HG03565 (cell line): ENCODE measurements at regions not wholly inside any gene's neighbourhood (a gene's known extent, or its start where the extent isn't known, plus 50 kb on each side); places are given as distances from the start of the nearest gene placed in this dataset.

Source experiments
- ATAC-seq: cut with Tn5 transposase; IDR thresholded peaks from one replicate; pipeline ENCODE4 v1.9.1; 2021; ENCODE audit warnings: mild to moderate bottlenecking, moderate library complexity; ENCODE audit not compliant: unreplicated experiment

DNA sequence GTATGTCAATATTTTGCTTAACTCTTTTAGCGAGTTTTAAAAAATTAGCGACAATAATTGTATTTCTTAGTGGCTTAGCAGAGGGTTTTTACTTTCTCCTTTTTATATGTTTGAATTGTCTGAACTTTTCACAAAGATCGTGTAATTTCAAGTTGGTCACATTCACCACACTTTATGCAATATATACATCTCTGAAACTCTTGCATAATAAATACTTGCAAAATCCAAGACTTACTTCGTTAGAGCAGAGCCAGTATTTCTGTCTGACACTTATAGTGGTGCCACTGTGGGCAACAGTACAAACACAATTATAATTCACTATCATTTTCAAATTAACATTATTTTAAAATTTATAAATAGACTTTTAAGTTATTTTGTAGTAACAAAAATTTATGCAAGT, 62.0 kb downstream of the SUCNR1 start:
- no peak for ATAC-seq

DNA sequence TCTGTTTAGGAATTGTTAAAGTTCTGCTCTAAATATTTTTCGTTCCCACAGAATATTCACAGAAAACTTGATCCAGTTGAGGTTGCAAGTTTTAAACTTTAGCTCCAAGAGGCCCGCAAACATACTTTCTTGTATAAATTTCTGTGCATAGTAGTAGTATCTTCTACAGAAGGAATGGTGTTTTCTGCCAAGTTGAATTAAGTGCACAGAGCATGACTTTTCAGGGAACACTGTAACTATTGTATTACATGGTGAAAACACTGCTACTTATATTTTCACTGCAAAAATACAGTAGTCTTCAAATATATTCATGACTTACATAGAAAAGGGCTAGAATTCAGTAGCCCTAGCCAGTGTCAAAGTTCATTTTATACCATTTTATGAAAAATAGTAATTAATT, 67.0 kb downstream of the SUCNR1 start:
- no peak for ATAC-seq

DNA sequence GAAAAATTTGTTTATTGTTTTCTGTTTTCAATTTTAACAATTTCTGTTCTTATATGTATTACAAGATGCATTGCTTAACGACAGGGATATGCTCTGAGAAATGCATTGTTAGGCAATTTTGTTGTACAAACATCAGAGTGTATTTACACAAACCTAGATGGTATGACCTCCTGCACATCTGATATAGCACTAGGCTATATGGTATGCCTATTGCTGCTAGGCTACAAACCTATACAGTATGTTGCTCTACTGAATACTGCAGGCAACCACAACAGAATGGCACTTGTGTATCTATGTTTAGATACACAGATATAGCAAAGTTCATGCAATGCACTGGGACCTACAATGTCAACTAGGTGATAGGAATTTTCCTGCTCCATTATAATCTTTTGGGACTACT, 70.1 kb downstream of the SUCNR1 start:
- ATAC-seq: no peak

DNA sequence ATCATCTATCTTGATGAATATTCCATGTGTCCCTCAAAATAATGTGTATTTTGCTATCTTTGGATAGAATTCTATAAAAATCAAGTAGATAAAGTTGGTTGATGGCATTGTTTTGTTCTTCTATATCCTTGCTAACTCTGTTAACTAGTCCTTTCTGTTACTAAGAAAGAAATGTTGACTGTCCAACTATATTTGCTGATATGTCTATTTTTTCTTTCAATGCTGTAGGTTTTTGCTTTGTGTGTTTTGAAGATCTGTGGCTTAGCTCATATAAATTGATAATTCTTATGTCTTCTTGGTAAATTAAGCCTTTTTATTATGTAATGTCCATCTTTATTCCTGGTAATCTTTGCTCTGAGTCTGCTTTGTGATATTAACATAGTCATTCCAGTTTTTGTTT, 70.9 kb downstream of the SUCNR1 start:
- ATAC-seq: no peak

DNA sequence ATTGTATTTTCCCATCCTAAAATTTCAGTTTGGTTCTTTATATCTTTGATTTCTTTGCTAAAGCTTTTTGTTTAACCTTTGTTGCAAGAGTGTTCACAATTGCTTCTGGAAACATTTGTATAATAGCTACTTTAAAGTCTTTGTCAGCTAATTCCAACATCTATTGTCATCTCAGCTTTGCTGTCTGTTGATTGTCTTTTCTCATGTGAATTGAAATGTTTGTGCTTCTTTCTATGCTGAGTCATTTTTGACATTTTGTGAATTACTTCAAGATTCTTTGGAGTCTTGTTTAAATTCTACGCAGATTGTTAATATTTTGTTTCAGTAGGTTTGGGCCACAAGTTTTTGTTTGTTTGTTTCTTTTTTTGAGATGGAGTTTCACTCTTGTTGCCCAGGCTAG, 73.2 kb downstream of the SUCNR1 start:
- ATAC-seq: no peak

DNA sequence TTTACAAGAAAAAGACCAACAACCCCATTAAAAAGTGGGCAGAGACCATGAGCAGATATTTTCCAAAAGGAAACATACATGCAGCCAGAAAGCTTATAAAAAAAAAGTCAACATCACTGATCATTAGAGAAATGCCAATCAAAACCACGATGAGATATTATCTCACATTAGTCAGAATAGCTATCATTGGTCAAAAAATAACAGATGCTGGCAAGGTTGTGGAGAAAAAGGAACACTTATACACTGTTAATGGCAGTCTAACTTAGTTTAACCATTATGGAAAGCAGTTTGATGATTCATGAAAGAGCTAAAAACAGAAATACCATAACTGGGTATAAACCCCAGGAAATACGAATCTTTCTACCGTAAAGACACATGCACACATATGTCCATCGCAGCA, 76.3 kb downstream of the SUCNR1 start:
- ATAC-seq: no peak

DNA sequence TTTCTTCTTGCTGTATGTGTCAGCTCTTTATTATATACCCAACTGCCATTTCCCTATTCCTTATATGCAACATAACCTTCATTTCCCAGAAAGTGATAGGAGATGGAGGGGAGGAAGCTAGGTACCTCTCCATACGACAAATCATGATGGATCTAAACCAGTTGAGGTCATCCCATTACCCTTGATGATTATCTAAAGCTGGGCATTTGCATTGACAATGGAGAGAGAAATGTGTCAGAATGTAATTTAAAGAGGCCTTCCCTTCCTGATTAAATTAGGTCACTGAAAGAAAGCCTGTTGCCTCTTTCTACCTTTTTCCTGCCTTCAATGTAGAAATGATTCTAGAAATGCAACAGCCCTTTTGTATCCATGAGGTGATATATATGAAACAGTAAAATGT, 81.9 kb downstream of the SUCNR1 start:
- no peak for ATAC-seq

DNA sequence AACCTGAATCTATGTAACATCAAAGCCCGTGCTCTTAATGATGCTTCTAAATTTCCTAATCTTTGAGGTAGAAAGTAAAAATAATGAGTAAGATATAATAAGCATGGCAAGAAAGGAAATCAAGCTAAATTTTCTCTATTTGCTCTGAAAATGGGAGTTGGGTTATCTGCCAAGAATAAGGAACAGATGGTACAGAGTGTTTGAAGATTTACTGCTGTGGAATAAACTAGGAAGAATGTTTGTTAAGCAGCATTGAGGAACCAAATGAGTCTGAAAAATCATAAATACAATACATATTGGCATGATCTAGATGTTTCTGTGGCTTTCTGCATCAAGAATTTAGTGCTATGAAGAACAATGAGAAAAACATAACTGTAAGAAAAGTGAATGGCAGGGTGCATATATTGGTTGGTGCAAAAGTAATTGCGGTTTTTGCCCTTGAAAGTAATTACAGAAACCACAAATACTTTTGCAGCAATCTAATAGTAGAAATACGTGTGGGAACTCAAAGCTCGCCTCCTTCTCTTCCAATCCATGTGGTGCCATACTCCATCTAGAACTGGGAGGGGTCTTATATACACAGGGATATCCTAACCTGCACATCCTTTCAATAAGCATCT, 87.6 kb downstream of the SUCNR1 start:
- no peak for ATAC-seq

DNA sequence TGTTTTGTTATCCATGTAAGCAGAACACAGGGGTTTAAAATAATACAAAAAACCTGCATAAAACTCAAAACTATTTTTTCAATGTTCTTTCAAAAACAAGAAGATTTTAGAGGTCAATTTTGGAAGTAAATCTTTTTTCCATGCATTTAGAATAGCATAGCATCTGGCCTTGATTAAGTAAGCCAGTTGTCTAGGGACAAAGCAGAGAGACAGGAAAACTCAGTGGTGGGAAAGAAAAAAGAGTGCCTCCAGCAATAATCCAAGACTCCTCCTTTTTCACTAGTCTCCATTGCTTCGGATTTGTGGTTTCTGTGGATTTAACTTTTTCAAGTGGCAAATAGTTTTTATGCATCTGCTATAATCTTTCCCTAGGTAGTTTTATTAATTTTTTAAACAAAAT, 88.9 kb downstream of the SUCNR1 start:
- no peak for ATAC-seq

DNA sequence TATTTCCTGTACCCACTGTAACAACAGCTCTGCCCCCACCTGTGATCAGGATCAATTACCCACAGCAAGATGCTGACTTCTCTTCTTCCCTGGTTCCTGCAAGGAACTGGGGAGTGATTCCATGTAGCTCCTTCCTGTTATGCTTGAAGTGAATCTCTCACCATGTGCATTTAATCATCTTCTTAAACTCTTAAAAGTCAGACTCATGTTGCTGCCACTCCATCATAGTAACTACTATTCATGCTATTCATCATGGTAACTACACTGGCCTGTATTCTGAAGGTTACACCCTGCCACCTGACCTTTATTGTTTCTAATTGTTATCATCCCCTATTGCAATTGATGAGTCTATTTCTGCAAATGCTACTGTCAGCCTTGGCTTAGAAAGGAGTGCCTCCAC, 89.5 kb downstream of the SUCNR1 start:
- ATAC-seq: no peak

DNA sequence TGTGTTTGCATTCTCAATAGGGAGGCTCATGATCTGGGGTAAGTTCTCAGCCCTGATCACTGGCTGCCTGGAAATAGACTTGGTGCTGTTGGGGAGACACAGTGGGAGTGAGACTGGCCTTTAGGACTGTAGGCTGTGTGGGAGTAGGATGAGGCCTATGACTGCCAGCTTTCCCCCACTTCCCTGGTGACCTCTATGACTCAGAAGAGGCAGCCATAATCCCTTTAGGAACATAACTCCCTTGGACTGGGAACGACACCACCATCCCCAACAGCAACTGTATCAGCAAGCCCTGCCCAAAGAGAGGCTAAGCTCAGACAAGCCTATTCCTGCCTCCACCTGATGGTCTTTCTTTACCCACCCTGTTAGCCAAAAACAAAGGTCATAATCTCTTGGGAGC, 91.3 kb downstream of the SUCNR1 start:
- ATAC-seq: no peak

DNA sequence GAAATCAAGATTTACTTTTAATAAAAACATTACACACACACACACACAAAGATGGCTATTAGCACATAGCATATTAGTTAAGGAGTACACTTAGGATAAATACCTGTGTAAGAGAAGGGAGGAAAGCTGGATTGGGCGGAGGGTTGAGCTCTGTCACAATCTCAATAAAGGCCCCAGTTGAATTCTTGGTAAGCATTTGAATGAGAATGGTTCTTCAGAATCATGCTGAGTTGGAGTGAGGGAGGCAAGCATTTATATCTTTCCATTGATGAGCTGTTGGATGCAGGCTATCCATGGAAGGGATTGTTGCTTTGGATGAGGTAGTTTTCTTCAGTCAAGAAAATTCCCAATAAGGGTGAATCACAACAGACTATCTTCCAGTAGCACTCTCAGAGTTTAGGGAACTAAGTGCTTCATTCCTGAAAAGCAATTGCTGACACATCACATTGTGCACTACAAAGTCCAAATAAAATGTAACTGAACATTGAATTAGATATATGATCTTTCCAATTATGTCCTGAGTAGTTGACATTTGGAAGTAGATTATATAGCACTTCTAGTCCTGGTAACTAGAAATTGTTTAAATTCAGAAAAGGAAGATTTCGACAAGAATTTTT, 95.7 kb downstream of the SUCNR1 start:
- no peak for ATAC-seq

DNA sequence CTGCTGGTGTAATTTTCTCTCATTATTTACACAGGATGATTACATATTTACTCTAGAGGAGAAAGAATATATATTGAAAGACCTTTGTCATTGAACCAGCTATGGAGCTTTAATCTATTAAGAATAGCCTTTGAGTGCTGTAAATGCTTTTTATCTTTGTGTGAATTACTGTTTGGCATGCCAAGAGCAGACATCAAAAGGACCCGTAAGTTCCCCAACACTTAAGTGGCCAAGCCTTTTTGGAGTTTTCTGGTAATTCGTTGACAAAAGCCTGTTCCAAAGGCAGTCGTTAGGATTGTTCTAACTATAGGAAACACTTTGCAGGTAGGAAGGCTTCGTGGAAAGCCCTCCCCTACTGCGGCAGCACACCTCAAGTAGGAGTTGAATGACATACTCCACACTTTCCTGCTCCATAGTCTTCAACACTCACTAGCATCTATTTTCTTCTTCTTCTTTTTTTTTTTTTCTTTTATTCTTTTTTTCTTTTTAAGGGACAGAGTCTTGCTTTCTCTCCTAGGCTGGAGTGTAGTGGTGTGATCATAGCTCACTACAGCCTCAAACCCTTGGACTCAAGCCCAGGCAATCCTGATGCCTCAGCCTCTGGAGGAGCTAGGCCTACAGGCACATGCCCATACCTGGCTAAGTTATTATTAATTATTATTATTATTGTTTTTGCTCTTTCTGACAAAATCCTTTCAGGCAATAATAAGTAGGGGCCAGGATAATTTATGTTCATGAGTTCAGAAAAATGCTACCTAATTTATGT, 98.6 kb downstream of the SUCNR1 start:
- ATAC-seq: no peak

DNA sequence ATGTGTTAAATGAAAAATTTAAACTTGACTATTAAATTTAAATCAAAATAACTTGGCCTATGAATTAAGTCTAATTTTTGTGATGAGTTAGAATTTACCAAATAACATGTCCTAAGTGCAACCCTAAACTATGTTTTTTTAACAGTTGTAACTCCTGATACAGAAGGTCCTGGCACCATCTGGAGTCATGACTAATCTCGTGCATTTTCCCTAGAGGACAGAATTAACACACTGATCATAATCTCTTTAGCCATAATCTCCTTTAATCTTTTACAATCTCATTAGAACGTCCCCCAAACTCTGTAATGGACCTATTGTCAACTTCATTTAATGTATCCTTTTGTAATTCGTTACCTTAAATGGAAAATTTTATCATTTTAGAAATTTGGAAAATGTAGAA, 100.6 kb downstream of the SUCNR1 start:
- no peak for ATAC-seq

DNA sequence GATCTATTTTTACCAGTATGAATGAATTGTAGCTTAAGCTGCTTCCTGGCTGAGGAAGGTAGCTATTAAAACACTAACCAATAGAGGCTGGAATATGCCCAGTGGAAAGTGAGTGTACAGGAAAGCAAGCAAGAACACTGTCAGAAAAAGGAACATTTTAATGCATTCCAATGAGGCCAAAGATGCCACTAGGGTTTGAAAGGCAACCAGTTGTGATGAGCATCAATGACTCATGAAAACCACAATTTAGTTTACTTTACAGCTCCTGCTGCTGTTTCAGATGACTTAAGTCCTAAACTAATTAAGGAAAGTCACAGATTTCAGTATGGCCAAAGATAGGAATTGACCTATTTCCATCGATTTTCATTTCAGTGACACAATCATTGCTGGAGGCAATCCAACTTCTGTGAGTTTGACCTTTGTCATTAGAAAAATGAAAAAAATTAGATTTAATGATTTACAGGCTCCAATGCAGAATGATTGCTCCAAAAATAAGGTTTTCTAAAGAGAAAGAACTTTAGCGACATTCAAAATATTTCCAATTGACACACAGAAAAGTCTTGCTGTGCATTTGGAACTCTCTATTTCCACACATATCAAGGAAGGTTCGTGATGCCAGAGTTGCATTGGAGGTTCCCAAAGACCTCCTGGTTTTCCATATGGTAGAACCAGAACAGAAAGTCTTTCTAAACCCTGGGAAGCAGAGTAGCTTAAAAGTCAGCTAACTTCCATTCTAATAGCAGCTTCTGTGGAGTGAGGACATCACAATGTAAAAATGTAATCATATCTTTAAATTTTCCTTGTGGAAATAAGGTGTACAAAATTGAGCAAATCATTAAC, 103.0 kb downstream of the SUCNR1 start:
- no peak for ATAC-seq

DNA sequence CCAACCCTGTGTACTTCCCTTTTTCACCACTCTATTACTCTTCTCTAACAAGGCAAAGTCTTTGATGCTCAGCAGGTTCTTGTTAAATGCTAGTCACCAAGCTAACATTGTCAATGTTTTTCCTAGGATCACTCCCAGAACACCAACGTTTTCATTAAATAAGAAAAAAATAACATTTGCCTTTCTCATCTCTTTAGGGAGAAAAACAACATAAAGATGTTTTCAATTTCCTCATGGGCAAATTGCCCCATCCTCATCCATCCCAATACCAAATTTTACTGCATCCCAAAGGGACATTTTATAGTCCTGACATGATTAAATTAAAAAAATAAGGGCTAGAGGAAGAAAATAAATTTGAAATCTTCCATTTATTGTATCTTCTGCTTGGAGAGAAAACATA, 106.5 kb downstream of the SUCNR1 start:
- ATAC-seq: no peak

DNA sequence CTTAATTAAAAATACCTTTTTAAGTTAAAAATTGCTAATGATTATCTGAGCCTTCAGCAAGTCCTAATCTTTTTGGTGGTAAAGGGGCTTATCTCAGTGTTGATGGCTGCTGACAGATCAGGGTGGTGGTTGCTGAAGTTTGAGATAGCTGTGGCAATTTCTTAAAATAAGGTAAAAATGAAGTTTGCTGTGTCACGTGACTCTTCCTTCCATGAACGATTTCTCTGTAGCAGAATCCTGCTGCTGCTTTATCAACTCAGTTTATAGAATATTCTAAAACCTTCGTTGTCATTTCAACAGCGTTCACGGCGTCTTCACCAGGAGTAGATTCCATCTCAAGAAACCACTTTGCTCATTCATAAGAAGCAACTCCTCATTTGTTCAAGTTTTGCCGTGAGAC, 110.1 kb downstream of the SUCNR1 start:
- no peak for ATAC-seq

DNA sequence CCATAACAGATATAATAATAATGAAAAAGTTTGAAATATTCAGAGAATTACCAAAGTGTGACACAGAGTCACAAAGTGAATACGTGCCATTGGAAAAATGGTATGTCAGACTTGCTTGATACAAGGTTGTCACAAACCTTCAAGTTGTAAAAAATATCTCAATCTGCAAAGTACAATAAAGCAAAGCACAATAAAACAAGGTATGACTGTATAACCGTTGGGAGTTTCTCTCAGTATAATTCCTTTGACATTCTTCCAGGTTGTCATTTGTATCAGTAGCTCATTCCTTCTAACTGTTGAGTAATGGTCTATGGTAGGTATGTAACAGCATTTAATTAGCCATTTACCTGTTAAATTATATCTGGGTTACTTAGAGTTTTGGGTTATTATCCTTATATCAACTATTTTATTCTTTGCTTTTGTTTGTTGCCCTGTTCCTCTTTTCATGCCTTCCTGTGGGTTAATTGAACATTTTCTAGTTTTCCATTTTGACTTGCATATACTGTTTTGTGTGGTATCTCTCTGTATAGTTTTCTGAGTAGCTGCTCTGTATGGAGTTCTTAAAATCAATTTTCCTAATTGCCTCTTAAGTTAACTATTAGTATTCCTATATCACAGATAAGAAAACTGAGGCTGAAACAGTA, 112.5 kb downstream of the SUCNR1 start:
- ATAC-seq: no peak

DNA sequence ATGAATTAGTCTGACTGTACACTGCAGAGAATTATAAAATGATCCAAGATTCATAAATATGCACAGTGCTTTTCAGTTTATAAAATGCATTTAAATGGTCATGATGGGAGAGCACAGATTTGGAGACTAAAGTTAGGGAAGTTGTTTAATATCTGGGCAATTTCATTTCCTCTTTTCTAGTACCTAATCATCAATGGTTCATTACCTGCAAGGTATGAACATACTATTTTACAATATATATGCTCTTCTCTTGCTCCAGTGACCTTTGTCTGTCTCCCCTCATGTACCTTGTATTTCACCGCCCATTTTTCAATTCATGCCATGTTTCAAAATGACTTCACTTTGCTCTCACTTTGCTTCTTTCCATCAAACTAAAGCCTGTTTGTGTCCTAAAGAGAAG, 114.5 kb downstream of the SUCNR1 start:
- ATAC-seq: no peak

DNA sequence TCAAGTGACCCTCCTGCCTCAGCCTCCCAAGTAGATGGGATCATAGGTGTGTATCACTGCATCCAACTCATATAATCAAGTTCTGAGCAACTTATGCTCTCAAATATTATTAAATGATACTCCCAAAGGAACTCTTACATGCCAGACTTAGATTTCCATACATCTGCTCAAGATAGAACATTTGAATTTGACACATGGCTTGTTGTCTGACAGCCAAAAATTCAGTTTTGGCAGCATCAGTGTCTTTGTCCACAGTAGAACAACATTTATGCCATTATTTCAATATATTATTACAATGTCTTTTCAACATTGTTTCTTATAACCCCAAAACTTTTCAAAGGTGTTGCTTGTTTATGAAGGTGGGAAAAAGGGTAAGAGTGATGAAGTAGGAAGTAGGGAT, 116.2 kb downstream of the SUCNR1 start:
- no peak for ATAC-seq
